ENCODE measurements at regions not wholly inside any gene's neighbourhood (a gene's known extent, or its start where the extent isn't known, plus 50 kb on each side); places are given as distances from the start of the nearest gene placed in this dataset.
"Not testable (repeated sequence)": the region's sequence is repeated elsewhere in the genome, so short reads cannot be mapped to it uniquely, and the experiment has no call there.

DNA sequence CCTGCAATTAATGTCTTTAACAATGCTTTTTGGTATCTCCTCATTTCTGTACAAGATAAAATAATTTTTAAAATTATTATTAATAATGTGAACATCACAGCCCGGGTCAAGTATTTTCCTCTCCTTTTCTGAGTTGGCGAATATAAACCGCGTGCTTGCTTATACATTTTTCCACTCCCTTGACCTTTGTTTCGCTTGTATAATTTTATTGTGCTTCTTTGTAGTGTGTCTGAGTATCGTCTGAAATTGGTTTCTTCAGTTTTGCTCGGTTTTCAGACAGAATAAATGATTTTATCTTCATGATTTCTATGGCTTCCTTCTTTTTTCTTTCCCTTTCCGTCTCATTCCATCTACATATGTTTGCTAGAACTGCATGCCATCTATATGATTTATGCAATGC is 448.5 kb downstream of the MAT2B start:
- TF ChIP-seq, protein P1, sequence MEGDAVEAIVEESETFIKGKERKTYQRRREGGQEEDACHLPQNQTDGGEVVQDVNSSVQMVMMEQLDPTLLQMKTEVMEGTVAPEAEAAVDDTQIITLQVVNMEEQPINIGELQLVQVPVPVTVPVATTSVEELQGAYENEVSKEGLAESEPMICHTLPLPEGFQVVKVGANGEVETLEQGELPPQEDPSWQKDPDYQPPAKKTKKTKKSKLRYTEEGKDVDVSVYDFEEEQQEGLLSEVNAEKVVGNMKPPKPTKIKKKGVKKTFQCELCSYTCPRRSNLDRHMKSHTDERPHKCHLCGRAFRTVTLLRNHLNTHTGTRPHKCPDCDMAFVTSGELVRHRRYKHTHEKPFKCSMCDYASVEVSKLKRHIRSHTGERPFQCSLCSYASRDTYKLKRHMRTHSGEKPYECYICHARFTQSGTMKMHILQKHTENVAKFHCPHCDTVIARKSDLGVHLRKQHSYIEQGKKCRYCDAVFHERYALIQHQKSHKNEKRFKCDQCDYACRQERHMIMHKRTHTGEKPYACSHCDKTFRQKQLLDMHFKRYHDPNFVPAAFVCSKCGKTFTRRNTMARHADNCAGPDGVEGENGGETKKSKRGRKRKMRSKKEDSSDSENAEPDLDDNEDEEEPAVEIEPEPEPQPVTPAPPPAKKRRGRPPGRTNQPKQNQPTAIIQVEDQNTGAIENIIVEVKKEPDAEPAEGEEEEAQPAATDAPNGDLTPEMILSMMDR (IDR thresholded peaks at IDR 0.05; ENCODE audit: insufficient read depth, low read length, poor library complexity, severe bottlenecking), result no peak
- Histone ChIP-seq H3K36me3 (ENCODE audit: control insufficient read depth, insufficient read depth, low read length) (no peaks in the 10 kb centered on the region), H3K4me3 (replicated peaks; ENCODE audit: low read depth, low read length) (no peak overlapping the region), H3K27me3 (replicated peaks; ENCODE audit: control insufficient read depth, insufficient read depth, low read length) (no peaks in the 10 kb centered on the region)
- no peak for DNase-seq (ENCODE audit: extremely low read depth, insufficient read length)

DNA sequence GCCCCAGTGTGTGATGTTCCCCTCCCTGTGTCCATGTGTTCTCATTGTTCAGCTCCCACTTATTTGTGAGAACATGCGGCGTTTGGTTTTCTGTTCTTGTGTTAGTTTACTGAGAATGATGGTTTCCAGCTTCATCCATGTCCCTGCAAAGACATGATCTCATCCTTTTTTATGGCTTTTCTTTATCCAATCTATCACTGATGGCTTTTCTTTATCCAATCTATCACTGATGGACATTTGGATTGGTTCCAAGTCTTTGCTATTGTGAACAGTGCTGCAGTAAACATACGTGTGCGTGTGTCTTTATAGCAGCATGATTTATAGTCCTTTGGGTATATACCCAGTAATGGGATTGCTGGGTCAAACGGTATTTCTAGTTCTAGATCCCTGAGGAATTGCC is 455.8 kb downstream of the MAT2B start:
- not testable (repeated sequence) for DNase-seq (ENCODE audit: extremely low read depth, insufficient read length); H3K4me3 ChIP-seq (replicated peaks; ENCODE audit: low read depth, low read length); H3K27me3 ChIP-seq (replicated peaks; ENCODE audit: control insufficient read depth, insufficient read depth, low read length); H3K36me3 ChIP-seq (ENCODE audit: control insufficient read depth, insufficient read depth, low read length)

DNA sequence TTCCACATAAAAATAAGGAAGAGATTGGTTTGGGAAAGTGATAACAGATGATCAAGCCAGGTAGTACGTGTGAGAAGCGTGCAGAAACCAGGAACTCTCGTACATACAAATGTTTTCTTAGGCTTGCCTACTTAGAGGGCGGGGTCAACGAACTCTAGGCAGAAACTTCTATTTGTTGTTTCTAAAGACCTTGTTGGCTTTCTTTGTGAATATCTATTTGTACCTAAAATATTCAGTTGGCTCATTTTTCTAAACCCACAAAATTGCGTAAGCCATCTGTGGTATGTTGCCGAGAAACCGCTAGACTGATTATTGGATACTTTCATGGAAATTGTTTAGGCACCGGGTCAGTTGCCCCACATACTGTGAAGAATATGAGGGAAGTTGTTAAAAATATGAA is 458.5 kb downstream of the MAT2B start:
- no peaks in the 10 kb centered on the region for H3K36me3 ChIP-seq (ENCODE audit: control insufficient read depth, insufficient read depth, low read length)
- no peaks in the 10 kb centered on the region for H3K27me3 ChIP-seq (replicated peaks; ENCODE audit: control insufficient read depth, insufficient read depth, low read length)
- TF ChIP-seq, protein P1 (IDR thresholded peaks at IDR 0.05; ENCODE audit: insufficient read depth, low read length, poor library complexity, severe bottlenecking), result no peak
- no peak for DNase-seq (ENCODE audit: extremely low read depth, insufficient read length)
- H3K4me3 ChIP-seq (replicated peaks; ENCODE audit: low read depth, low read length), result no peak overlapping the region

DNA sequence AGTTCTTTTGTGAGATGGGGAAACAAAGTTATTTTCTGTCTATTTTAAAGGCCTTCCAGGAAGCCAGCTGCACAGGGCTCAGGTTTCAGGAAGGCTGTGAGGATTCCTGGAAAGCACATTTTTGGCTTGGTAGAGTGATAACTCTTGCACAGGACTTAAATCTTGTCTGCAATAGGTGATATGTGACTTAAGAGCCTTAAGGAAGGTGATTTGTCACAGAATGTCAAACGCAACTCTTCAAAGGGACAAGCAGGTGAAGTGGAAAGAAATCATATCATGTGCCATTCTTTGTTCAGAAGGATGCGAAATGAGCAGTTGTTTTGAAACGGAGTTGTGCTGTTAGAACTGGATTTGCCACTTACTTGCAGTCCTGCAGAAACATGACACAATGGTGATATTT is 459.3 kb downstream of the MAT2B start:
- TF ChIP-seq, protein P1 (IDR thresholded peaks at IDR 0.05; ENCODE audit: insufficient read depth, low read length, poor library complexity, severe bottlenecking), result no peak
- Histone ChIP-seq H3K4me3 (replicated peaks; ENCODE audit: low read depth, low read length) (no peak overlapping the region), H3K36me3 (ENCODE audit: control insufficient read depth, insufficient read depth, low read length) (no peaks in the 10 kb centered on the region), H3K27me3 (replicated peaks; ENCODE audit: control insufficient read depth, insufficient read depth, low read length) (no peaks in the 10 kb centered on the region)
- no peak for DNase-seq (ENCODE audit: extremely low read depth, insufficient read length)

DNA sequence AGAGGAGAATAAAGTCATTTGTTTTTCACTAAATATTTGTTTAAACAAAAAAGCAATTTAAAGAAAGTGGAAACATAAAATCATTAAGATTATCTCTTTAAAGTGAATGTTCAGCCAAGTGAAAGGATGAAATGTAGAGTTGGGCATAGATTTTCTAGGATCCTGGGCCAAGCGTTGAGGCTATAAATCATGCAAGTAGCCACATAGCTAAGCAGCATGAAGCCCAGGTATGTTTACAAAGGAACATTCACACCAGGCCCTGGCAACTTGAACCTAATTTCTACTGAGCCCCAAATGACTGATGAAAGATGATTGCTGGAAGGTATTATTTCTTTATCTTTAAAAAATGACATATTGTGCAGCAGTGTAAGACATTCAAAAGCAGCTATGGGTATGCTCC is 461.8 kb downstream of the MAT2B start:
- H3K36me3 ChIP-seq (ENCODE audit: control insufficient read depth, insufficient read depth, low read length), result no peaks in the 10 kb centered on the region
- TF ChIP-seq, protein P1 (IDR thresholded peaks at IDR 0.05; ENCODE audit: insufficient read depth, low read length, poor library complexity, severe bottlenecking), result no peak
- H3K27me3 ChIP-seq (replicated peaks; ENCODE audit: control insufficient read depth, insufficient read depth, low read length), result no peaks in the 10 kb centered on the region
- no peak overlapping the region for H3K4me3 ChIP-seq (replicated peaks; ENCODE audit: low read depth, low read length)
- DNase-seq (ENCODE audit: extremely low read depth, insufficient read length), result no peak

DNA sequence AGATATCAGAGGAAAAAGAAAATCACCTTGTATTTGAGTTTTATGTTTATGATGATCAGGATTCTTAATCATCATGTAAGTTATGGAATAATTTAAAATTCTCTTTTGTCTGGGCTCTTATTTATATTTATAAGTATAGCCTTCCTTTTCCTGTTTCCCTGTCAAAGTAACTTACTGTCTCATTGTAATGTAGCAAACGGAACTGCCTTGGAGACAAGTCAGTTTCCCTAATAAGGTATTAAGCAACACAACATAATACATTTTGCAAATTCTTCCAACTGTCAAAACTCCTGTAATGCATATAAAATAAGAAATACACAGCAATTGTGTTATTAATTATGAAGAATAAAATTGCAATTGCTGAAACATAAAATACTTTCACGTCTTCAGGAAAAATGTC is 463.2 kb downstream of the MAT2B start:
- TF ChIP-seq, protein P1 (IDR thresholded peaks at IDR 0.05; ENCODE audit: insufficient read depth, low read length, poor library complexity, severe bottlenecking), result no peak
- no peak for DNase-seq (ENCODE audit: extremely low read depth, insufficient read length)
- H3K27me3 ChIP-seq (replicated peaks; ENCODE audit: control insufficient read depth, insufficient read depth, low read length), result no peaks in the 10 kb centered on the region
- H3K4me3 ChIP-seq (replicated peaks; ENCODE audit: low read depth, low read length), result no peak overlapping the region
- H3K36me3 ChIP-seq (ENCODE audit: control insufficient read depth, insufficient read depth, low read length), result no peaks in the 10 kb centered on the region
